GM21825 (cell line): ENCODE measurements at regions not wholly inside any gene's neighbourhood (a gene's known extent, or its start where the extent isn't known, plus 50 kb on each side); places are given as distances from the start of the nearest gene placed in this dataset.
"Not testable (repeated sequence)": the region's sequence is repeated elsewhere in the genome, so short reads cannot be mapped to it uniquely, and the experiment has no call there.

Source experiments
- ATAC-seq: cut with Tn5 transposase; IDR thresholded peaks from one replicate; pipeline ENCODE4 v1.9.1; 2021; ENCODE audit warnings: mild to moderate bottlenecking, moderate library complexity; ENCODE audit not compliant: unreplicated experiment

GRCh38 chr10:121131014-121131413, 279.9 kb downstream of the WDR11 start:
- no peak for ATAC-seq

GRCh38 chr10:121131426-121132265, 280.5 kb downstream of the WDR11 start:
- no peak for ATAC-seq

- ATAC-seq: no peak
Observed at GRCh38 chr10:121132273-121132672, 281.1 kb downstream of the WDR11 start.

- ATAC-seq: no peak
Observed at GRCh38 chr10:121133901-121134300, 282.7 kb downstream of the WDR11 start.

- ATAC-seq: no peak
Observed at GRCh38 chr10:121134711-121135110, 283.5 kb downstream of the WDR11 start.

- ATAC-seq: no peak
Observed at GRCh38 chr10:121135512-121135911, 284.4 kb downstream of the WDR11 start.

- no peak for ATAC-seq
Observed at GRCh38 chr10:121137533-121137932, 286.4 kb downstream of the WDR11 start.

GRCh38 chr10:121138112-121138860, 287.1 kb downstream of the WDR11 start:
- no peak for ATAC-seq

- no peak for ATAC-seq
Observed at GRCh38 chr10:121138918-121139317, 287.8 kb downstream of the WDR11 start.

GRCh38 chr10:121145802-121146395, 294.7 kb downstream of the WDR11 start:
- ATAC-seq: not testable (repeated sequence)

GRCh38 chr10:121148921-121149320, 297.8 kb downstream of the WDR11 start:
- ATAC-seq: no peak

GRCh38 chr10:121152033-121152432, 300.9 kb downstream of the WDR11 start:
- ATAC-seq: no peak

GRCh38 chr10:121152935-121153334, 301.8 kb downstream of the WDR11 start:
- no peak for ATAC-seq

- ATAC-seq: no peak
Observed at GRCh38 chr10:121154310-121154709, 303.1 kb downstream of the WDR11 start.

- no peak for ATAC-seq
Observed at GRCh38 chr10:121154846-121155245, 303.7 kb downstream of the WDR11 start.

GRCh38 chr10:121155742-121156474, 304.7 kb downstream of the WDR11 start:
- ATAC-seq: no peak

- ATAC-seq: no peak
Observed at GRCh38 chr10:121157998-121158397, 306.8 kb downstream of the WDR11 start.

GRCh38 chr10:121158988-121159579, 307.9 kb downstream of the WDR11 start:
- ATAC-seq: no peak

- ATAC-seq: no peak
Observed at GRCh38 chr10:121159670-121160069, 308.5 kb downstream of the WDR11 start.

GRCh38 chr10:121165276-121165675, 314.1 kb downstream of the WDR11 start:
- ATAC-seq: no peak
